ENCODE measurements at regions not wholly inside any gene's neighbourhood (a gene's known extent, or its start where the extent isn't known, plus 50 kb on each side); places are given as distances from the start of the nearest gene placed in this dataset.
A peak's percentile ranks its signal among the peaks of the same experiment; 100 is the strongest.
"Not testable (repeated sequence)": the region's sequence is repeated elsewhere in the genome, so short reads cannot be mapped to it uniquely, and the experiment has no call there.

DNA sequence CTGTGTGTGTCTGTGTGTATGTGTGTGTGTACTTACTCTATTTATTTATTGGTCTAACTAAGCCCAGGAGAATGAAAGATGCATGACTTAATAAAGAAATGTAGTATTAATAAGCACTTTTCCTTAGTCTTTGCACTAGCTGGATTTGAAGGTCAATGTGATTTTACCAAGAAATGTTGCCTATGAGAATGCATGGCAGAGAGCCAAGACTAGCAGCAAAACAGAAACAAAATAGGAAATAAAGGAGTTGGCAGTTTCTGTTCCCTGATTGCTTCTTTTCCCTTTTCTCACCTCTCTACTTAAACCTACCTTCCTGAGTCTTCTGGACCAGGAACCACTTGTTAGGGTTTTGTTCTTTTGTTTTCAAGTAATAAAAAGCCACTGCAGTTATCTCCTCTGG, 286.1 kb downstream of the KCTD12 start:
- DNase-seq, result no peak

DNA sequence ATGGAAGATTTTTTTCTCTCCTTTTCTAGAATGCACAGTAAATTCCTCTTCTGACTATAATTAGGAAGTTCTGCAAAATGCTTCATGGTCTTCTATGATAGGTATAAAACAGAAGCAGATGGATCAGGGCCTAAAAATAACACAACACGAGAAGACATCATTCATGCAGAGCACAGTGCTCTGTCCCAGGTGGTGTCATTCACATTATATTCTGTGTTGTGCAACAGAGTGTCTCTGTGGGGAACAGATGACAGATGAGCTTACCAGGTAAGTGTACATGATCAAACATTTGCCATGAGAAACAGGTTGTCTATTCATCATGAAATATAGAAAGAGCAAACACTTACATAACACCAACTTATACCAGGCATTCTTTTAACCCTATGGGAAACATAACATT, 288.3 kb downstream of the KCTD12 start:
- no peak for DNase-seq

DNA sequence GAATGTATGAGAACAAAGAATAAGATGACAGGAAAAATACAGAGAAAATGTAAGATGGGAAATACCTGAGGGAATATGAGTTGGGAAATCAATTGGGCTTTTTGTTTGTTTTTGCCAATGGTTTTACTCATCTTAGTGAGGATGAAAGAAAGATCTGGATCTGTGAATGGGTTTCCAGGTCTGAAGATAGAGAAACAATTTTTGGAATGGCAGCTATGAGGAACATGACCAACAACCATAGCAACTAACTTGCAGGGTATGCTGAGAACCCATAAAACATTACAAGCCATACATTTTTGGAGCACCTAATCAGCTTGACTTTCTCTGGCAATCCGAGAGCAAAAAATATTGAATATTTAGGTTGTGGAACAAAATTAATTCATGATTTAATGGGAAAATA, 290.0 kb downstream of the KCTD12 start:
- DNase-seq, result no peak

DNA sequence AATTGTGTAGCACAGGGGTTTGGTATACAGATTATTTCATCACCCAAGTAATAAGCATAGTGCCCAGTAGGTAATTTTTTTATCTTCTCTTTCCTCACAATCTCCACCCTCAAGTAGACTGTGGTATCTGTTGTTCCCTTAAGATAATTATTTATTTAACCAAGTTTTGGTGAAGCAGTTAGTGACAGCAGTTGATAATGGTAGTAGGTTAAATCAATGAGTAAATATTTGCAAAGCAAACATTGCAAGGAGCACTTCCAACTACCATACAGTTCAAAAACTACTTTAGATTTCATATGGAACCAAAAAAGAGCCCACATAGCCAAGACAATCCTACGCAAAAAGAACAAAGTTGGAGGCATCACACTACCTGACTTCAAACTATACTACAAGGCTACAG, 291.8 kb downstream of the KCTD12 start:
- no peak for DNase-seq

DNA sequence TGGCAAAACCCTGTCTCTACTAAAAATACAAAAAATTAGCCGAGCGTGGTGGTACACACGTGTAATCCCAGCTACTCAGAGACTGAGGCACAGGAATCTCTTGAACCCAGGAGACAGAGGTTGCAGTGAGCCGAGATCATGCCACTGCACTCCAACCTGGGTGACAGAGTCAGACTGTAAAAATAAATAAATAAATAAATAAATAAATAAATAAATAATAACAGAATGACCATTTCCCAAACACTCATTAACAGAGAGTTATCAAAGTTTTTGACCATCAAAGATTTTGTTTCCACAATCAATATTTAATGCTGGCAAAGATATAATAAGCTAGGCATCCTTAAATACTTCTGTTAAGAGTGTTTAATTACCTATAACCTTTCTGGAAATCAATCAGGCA, 299.4 kb downstream of the KCTD12 start:
- DNase-seq, result no peak

DNA sequence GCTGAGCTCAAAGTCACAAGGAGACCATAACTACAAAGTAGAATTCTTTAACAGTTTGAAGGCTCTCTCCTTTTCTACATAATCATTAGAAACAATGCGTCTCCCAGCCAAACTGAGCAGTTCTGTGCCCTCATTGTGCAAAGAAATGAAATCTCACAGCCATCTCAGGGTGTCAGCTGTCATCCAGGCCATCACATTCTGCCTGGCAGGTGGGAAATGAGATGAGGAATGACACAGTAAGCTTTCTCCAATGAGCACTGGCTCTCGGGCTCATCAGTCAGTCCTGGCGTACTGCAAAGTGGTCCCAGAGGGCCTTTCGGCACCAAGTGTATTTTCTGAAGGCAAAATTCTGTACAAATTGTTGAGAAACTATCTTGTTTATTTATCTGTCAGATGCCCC, 306.5 kb downstream of the KCTD12 start:
- no peak for DNase-seq

DNA sequence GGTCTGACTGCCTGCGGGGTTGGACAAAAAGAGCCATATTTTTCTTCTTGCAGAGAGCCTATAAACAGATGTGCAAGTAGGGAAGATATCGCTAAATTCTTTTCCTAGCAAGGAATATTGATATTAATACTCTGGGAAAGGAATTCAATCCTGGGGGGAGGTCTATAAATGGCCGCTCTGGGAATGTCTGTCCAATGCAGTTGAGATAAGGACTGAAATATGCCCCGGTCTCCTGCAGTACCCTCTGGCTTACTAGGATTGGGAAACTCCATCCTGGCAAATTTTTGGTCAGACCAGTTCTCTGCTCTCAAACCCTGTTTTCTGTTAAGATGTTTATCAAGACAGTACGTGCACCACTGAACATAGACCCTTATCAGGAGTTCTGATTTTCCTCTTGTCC, 310.6 kb downstream of the KCTD12 start:
- DNase-seq, result not testable (repeated sequence)

DNA sequence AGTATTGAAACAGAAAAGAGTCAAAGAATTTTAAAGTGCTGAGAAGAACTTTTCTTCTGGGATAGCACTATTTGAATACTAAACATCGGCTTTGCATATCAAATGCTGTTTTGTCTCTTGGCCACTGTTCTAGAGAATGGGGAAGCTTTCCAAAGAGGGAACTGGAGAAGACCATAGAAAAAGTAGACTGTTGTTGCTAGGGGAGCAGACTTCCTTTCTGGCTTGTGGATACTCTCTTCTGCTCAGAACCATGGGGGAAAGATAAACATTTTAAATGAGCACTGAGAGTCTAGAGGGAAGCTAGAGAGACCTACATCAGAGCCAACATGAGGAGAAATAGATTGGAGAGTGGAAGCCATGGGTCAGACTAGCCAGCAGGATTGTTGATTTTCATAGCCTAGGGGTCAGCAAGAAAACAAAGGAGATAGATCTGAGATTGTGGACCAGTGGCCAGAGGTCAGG, 315.7 kb downstream of the KCTD12 start:
- DNase-seq, result no peak

DNA sequence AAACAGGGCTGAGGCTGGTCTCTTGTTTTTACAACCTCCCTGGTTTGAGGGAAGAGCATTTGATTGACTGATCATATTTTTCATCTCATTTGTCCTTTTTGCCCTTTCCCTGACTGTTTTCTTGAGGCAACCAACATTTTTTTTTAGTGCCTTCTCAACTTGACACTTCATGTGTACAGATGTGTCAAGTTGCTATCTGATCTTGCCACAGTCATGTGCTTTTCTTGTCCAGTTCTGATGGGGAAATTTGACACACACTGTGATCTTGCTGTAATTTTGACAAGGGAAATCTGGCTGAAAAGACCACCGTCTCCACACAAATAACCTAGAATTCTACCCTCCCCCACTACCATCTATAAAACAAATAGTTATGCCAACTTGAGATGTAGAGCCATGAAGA, 329.6 kb downstream of the KCTD12 start:
- DNase-seq, result no peak

DNA sequence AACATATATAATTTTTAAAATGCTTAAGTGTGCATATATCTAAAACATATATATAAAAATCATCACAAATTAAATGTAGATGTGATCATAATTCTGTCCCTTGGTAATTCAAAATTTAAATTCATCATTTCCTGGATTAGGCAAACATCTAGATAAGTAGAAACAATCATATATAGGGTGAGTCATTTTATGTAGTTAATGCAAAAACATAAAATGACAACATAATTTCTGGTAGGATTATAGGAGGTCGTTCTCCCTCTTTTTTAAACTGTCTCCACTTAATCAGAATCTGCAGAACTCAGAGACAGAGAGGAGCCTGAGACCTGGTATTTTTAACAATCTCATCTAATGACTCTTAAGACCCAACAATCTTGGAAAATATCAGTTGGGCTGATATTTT, 333.4 kb downstream of the KCTD12 start:
- no peak for DNase-seq

DNA sequence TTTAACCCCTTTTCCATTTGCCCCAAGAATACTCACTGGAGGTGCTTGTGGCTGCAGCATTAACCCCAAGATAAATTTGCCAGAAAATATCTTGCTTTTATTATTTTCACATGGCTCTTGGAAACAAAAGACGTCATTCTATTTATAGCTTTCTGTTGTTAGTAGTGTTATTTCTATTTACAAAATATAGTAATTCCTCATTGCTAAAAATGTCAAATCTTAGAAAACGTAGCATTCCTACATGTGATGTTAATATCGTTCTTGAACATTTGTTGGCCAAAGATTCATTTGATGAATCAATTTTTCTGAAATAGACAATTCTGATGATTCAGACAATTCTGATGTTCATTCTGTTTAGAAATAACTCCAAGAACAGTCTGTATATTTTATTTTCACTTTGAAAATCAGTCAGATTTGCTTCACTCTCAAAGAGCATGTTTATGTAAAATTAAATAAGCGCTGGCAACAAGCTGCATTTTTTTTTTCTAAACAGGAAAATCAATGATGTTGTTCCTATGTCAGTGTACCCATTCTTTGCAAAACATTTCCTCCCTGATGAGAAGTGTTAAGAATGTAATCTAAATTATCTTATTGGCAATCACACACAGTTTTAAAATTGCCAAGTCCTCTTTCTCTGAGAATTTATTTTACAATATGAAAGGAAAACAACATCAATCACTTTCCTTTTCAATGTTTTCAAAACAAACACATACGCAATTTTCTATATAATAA, 334.0 kb downstream of the KCTD12 start:
- DNase-seq, result no peak

DNA sequence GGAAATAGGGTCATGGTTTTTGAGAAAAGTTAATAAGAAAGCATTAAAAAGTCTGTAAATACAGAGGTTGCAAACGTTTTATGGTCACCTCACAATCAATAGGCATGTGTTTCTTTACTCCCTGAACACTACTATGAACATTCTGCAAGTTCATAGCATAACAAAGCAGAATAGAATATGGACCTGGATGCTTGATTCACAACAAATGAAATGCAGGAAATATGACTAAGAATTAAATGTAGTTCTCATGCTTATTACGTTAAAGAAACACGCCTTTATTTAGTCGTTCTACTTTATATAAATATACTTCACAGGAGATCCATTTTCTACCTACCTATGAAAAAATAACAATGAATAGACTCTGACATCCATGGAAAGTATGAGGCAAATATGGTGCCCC, 344.0 kb downstream of the KCTD12 start:
- no peak for DNase-seq

DNA sequence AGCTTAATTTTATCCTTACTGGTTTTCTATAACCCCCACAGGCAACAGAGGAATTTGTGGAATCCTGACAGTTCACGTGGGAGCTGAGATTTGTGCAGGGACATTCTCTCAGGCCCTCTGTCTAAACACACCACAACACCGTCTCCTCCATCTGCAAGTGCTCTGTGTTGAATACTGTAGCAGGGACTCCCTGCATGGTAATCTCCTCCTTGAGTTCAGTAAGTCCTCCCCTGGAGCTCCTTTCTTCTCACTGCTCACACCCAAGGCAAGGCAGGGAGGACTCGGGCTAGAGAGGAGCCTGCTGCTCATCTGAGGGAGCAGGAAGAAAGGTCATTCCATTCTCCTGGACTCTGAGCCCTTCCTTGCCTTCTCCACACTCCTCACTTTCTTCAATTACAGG, 348.2 kb downstream of the KCTD12 start:
- DNase-seq, result no peak

DNA sequence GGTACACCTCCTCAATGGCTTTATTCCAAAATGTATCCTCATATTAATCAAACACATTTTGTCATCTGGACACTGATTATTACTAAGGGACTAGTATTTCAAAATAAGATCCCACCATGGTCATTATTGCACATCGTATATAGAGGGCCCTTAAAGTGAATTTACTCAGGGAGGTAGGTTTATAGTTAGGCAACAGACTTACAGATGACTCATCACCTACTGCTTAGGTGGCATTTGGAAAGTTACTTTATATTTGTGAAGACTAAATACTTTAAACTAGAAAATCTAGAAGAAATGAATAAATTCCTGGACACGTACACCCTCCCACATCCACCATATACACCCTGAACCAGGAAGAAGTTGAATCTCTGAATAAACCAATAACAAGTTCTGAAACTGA, 353.0 kb downstream of the KCTD12 start:
- DNase-seq, result no peak

DNA sequence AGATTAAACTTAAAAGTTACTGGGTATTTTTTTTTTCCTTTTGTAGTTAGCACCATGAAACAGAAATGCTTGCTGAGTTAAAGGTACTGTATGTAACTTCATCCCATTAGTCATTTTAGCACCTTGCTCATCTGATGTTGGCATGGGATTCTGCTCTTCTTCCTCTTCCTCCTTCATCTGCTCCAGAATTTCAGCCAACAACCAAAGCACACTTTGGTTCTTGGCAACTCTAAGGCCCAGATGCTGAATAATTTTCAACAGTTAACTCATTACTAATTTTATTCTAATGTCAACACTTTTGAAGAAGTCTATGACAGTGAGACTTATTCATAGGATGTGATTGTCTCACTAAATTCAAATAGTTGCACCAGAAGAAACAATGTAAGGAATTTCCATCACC, 359.2 kb downstream of the KCTD12 start:
- DNase-seq, result no peak

DNA sequence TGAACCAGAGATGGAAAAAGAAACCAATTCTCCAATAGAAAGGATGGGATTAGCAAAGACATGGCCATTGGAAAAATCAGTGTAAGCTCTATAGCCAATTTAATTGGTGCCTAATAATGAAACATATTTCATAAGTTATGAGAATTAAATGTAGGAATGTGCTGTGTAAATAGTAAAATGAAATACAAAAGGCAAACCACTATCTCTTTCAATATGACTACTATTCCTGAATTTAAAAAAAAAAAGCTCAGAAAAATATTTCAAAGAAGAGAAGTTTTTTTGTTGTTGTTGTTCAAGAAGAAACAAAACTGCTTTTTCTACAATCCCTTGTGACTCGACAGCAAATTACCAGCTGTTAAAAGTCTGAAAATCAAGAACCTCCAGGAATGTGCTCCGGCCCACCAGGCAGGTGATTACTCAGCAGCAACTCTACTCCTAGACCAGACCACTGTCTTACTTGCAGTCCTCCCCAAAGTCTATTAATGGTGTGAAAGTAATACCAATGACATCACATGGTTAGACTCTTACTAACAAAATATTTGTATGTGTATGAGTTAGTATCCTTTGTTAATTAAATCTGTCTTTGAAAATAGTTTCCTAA, 362.4 kb downstream of the KCTD12 start:
- no peak for DNase-seq

DNA sequence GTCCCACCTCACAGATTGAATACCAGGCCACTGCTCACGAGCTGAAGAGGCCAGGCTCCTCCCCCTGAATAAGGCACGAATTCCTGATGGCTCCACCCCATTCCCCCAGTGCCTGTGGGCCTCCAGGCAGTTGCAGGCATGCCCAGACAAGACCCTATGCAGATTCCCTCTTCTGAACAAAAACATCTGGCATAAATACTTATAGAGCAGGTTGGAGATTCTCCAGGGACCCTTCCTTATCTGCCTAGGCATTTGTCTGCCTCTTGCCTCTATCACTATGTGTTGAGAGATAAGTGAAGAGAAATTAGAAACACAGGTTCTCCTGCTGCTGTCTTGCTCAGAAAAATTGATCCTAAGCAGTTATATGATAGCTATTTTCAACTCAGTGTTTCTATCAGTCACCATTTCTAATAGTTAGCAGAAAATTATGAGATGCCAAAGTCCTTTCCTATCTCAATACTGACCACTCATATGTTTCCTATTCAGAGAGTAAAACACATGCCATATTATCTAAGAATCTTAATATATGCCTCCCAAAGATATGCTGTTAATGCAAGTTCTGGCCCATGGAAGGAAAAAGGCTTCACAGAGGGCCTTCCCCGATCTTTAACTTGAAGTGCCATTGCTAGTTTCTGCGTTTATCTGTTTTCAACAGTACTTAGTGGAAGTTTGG, 364.0 kb downstream of the KCTD12 start:
- DNase-seq, result no peak

DNA sequence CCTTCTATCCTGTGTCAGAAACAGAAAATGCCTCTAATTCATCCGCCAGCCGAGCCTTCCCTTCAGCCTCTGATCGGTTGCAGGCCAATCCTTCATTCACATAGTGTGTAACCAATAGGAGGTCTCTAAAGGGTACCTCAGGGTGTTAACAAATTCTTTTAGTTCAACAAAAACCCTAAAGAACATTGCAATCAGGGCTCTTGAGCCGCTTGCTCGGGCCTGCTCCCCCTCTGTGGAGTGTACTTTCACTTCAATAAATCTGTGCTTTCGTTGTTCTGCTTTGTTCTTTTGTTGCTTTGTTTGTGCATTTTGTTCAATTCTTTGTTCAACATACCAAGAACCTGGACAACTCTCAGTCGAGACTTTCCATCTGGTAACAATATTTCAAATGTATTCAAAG, 366.5 kb downstream of the KCTD12 start:
- no peak for DNase-seq

DNA sequence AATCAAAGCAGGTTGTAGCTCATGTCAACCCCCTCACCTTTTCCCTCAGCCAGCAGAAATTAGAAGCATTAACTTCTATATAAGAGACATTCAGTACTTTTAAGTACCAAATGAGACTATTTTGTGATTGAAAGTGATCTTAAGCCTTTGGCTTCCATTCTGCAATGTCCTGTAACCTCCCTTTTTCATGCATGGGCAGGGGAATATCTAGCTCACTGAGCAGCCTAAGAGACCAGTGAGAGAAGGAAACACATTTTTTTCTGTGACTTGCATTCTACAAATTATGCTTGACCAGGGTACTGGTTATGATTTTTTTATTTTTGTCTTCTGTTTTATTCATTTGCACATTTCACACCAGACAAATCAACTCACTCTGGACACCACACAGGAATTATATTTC, 369.6 kb downstream of the KCTD12 start:
- no peak for DNase-seq

DNA sequence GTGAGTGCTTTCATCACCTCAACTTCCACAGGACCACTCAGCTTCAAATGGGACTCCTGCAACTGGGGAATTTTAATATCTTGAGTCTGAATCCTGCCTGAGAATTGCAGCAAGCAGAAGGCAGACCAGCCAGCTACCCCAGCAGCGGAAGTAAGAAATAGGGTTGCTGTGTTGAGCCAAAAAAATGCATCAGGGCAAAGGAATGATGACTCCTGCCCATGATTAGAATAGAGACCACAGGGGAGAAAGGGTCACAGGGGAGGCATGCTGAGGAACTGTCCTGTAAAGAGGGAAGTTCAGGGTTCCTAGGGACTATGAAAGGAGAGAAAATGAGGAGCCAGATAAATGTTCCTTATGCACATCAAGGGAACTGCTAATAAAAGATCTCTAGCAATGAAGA, 370.2 kb downstream of the KCTD12 start:
- DNase-seq, result peak; percentile 3

DNA sequence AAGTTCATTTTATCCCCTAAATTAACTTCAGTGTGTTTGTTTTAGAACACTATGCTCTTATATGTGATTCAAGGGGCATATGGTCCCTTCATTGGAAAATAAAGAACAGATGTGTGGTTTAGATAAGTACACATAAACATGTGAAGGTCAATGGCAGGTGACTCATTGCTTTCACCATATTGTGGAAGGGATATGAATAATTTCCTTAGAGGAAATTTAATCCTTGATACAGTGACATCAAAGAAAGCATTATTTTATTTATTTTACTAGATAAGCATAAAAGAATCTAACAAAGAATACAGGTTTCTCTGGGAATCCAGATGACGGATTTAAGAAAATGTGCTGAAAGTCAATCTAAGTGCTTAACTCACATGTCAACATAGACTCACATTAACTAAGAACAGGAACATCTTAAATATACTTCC, 373.5 kb downstream of the KCTD12 start:
- no peak for DNase-seq

DNA sequence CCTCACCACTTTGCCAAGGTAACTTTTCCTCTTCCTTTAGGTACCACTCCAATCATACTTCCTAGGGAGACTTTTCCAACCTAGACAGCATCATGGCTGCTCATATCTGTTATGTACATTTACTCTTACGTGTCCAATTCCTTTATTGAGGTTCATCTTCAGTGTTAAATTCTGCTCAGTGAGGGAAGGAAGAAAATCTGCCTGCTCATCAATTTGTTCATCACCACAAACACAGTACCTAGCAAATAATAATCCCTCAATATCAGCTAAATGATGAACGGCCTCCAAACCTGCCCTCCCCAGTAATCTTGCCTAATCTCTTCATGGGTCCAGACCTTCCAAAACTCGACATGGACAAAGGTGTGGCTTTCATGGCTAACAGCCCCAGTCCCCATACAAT, 380.8 kb downstream of the KCTD12 start:
- DNase-seq, result no peak

DNA sequence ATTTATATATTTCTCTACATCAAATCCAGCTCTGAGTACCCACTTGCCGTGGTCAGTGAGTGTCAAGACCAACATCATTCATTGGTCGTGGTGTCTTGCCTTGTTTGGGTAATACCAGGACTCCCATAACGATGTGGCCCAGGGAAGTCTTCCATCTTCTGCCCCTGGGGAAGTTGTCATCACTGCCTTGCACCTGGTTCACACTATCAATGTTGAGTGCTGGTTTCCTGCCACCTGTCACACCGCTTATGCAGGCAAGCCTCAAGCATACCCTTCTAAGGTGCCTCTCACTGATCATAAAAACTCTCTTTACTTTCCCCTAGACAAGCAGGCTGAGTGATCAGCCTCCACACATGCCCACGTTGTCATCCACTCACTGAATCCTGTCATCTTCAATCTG, 382.4 kb downstream of the KCTD12 start:
- no peak for DNase-seq

DNA sequence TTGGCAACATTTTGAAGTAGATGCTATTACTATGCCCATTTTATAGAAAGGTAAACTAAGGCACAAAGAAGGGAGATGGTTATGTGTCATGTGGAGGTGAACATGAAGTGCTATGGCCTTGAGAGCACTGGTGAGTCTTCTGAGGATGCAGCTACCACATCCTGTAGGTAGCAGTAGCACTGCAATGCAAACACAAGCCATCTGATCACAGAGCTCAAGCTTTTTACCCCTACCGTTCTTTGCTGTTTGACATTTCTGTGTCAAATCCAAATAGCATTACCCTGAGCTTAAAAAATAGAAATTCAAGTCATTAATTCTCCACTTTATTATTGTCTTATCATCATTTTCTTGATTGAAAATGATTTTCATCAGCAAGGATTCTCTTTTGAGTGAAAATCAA, 382.9 kb downstream of the KCTD12 start:
- DNase-seq, result no peak

Measured in GOT3 (cell line).